Lower leg skin (tissue), 4 donors: ENCODE measurements at regions not wholly inside any gene's neighbourhood (a gene's known extent, or its start where the extent isn't known, plus 50 kb on each side); places are given as distances from the start of the nearest gene placed in this dataset.

ENCODE experiments used
- DNase-seq, 2 donors: peaks; one replicate each; pipeline ENCODE4 v3.0.0-alpha.2; 2019; ENCODE audit warnings: low spot score in 2 of 2
- H3K4me3 ChIP-seq: fragments of 200-600 bp; sonication (generic); 2 replicates; pipeline ENCODE4 v1.5.1; 2017; ENCODE audit warnings: mild to moderate bottlenecking, low read depth; ENCODE audit not compliant: poor library complexity, severe bottlenecking
- POLR2A ChIP-seq, 2 donors: fragments of 450-650 bp; IDR thresholded peaks; one replicate each; pipeline ENCODE4 v1.6.1; 2016 to 2017; ENCODE audit warnings: antibody characterized with exemption in 2 of 2, mild to moderate bottlenecking in 1 of 2, moderate library complexity in 1 of 2
- WGBS, 2 donors: methylation state at CpG; one replicate each; pipeline ENCODE4 v1.1.5; 2018; 5-methylcytosine and 5-hydroxymethylcytosine counted together
- intact Hi-C: fragments of 100-400 bp; cut with DNase I; formaldehyde crosslinking; loops from one replicate; pipeline ENCODE4 v1.15.0; 2023; ENCODE audit warnings: low total_unique reads
- TF ChIP-seq, protein P1 (sequence below), 3 donors: fragments of 450-650 bp; IDR thresholded peaks; one replicate each; pipeline ENCODE4 v1.5.1; 2016; ENCODE audit warnings: antibody characterized with exemption in 3 of 3, mild to moderate bottlenecking in 3 of 3, moderate library complexity in 2 of 3

DNA sequence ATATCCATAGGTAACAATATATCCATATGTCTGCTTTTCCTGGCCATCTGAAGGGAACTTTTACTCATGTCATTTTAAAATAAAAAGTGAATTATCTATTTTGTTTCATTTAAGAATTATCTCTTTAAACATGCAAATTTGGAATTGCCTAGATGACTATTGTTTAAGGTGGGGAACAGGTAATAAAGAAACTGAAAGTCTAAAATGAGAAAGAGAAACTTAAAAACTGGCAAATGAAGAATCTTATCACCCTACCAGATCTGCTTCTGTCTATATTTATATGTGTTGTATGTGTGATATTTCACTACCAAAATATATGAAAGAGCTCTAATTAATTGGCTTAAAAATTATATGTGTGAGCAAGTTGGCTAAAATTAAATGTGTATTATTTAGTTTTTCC, 243.2 kb upstream of the KCNH7 start:
- H3K4me3 ChIP-seq: no peak overlapping the region
- DNase-seq: no peak
- intact Hi-C loops: no loop called here
- TF ChIP-seq, protein P1, sequence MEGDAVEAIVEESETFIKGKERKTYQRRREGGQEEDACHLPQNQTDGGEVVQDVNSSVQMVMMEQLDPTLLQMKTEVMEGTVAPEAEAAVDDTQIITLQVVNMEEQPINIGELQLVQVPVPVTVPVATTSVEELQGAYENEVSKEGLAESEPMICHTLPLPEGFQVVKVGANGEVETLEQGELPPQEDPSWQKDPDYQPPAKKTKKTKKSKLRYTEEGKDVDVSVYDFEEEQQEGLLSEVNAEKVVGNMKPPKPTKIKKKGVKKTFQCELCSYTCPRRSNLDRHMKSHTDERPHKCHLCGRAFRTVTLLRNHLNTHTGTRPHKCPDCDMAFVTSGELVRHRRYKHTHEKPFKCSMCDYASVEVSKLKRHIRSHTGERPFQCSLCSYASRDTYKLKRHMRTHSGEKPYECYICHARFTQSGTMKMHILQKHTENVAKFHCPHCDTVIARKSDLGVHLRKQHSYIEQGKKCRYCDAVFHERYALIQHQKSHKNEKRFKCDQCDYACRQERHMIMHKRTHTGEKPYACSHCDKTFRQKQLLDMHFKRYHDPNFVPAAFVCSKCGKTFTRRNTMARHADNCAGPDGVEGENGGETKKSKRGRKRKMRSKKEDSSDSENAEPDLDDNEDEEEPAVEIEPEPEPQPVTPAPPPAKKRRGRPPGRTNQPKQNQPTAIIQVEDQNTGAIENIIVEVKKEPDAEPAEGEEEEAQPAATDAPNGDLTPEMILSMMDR (IDR thresholded peaks at IDR 0.05): no peak
- TF ChIP-seq POLR2A (IDR thresholded peaks at IDR 0.05): no peak

DNA sequence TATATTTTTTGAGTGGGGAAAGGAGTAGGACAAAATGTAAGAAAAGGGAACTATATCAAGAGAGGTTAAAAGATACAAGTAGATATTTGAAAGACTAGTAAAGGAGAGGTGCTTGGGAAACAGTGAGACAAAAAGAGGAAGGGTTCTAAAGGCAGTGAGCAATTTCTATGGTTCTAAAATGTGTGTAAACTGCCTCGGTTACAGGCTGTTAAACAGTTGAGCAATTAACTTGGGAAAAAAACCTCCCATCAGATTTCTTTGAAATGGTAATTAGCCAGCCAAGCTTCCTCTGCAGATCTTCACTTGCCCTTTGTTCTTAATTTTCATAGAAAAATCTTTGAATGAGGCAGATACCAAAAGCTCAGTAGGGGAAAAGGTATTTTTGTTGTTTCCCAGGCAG, 238.7 kb upstream of the KCNH7 start:
- TF ChIP-seq, protein P1 (IDR thresholded peaks at IDR 0.05): no peak
- no peak for TF ChIP-seq POLR2A (IDR thresholded peaks at IDR 0.05)
- WGBS, 2 donors: 4 to 5% methylated on average over 1 of the region's 1 CpG
- no peak overlapping the region for H3K4me3 ChIP-seq
- intact Hi-C loops: no loop called here
- no peak for DNase-seq

DNA sequence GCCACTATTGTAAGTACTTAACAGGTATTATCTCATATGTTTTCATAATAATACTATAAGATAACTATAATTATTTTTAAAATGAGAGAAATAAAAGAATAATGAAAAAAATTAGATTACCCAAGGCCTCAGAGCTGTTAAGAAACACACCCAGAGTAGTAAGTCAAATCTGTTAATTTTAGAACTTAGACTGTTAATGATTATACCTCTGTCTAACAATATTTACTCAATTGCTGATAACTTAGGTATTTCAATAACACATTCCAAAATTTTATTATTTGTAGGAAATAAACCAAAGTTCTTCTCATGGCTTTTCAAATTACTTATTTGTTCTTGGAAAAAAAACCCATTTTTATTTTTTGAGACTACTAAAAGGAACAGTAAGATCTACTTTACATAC, 227.5 kb upstream of the KCNH7 start:
- intact Hi-C loops: no loop called here
- TF ChIP-seq POLR2A (IDR thresholded peaks at IDR 0.05): no peak
- TF ChIP-seq, protein P1 (IDR thresholded peaks at IDR 0.05): no peak
- DNase-seq: no peak
- H3K4me3 ChIP-seq: no peak overlapping the region

DNA sequence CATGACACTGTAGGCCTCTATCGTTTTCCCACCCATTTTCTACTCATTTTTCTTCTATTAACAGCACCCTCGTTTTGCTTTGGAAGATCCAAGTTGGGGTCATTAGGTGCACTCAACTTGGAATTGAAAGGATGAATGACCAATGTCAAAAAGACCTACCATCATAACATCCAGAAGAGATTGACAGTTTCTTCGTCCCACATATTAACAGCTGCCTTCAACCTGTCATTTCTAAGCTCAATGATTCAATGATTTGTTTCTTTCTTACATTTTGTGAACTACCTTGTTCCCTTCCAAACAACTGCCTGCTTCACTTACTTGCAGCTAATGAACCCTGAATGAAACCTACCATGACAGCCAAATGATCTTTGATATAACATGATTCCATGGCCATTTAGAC, 224.0 kb upstream of the KCNH7 start:
- intact Hi-C loops: no loop called here
- 69 to 74% methylated on average over 3 of the region's 3 CpGs for WGBS, 2 donors
- TF ChIP-seq POLR2A (IDR thresholded peaks at IDR 0.05): no peak
- TF ChIP-seq, protein P1 (IDR thresholded peaks at IDR 0.05): no peak
- no peak overlapping the region for H3K4me3 ChIP-seq
- no peak for DNase-seq

DNA sequence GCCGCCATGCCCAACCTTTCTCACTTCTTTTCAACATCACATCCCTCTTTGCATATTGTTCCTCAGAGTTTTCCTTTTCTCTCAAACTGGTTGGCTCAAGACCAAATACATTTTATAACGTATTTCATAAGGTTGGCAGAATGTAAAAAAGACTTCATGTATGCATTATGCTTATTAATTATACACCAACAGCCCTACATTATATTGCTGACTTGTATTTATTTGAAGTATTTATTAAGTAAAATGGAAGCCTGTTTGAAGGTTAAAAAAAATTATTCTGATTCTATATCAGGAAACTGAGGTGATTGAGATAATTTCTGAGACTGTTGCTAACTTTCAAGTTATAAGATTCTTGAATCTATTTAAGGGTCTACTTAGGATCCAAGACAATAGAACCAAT, 208.0 kb upstream of the KCNH7 start:
- DNase-seq: no peak
- intact Hi-C loops: no loop called here
- TF ChIP-seq, protein P1 (IDR thresholded peaks at IDR 0.05): no peak
- no peak for TF ChIP-seq POLR2A (IDR thresholded peaks at IDR 0.05)
- 64 to 66% methylated on average over 2 of the region's 2 CpGs for WGBS, 2 donors
- no peak overlapping the region for H3K4me3 ChIP-seq

DNA sequence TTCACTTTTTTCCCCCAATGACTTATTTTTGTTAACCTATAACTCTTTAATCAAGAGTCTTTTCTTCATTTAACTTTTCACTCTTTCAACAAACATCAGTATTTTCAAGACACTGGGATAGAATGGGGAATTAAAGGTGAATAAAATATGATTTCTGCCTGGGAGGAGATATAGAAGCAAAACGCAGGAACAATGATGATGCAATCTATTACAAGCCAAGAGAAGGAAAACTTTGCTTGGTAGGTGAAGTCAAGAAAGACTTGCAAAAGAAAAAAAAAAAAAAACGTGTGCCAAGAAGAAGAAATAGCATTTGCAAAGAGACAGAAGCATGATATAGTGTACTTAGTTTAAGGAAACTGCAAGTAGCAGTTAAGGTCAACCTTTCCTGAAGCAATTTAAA, 207.3 kb upstream of the KCNH7 start:
- no peak for DNase-seq
- no peak overlapping the region for H3K4me3 ChIP-seq
- WGBS, 2 donors: 34 to 44% methylated on average over 2 of the region's 2 CpGs
- TF ChIP-seq POLR2A (IDR thresholded peaks at IDR 0.05): no peak
- TF ChIP-seq, protein P1 (IDR thresholded peaks at IDR 0.05): no peak
- intact Hi-C loops: no loop called here
